ENCODE measurements at regions not wholly inside any gene's neighbourhood (a gene's known extent, or its start where the extent isn't known, plus 50 kb on each side); places are given as distances from the start of the nearest gene placed in this dataset.

- FAIRE-seq (no peak), DNase-seq (ENCODE audit: low read depth in 1 of 2, low spot score in 1 of 2) (no peak), ATAC-seq (no peak)
- H3K4me2 ChIP-seq: no peak overlapping the region
- no peak overlapping the region for H3K4me3 ChIP-seq
- no peak overlapping the region for H3K27ac ChIP-seq
- H3K9me3 ChIP-seq: peaks cover 4% of the 10 kb centered on the region; the same call in 1 of the 3 replicates
- no peaks in the 10 kb centered on the region for H3K4me1 ChIP-seq
- ChIA-PET CTCF (interaction anchor here (2.7 kb wide), 1 partner anchor 78 kb away, joined by 8 read pairs; no protein-coding TSS in a partner anchor), POLR2A (no interaction called here)
- 76% methylated on average over 1 of the region's 1 CpG for WGBS (ENCODE audit: missing lambda C conversion rate)
- TF ChIP-seq RNF2 (IDR thresholded peaks at IDR 0.05; ENCODE audit: borderline replicate concordance, low read depth) (no peak), POLR2AphosphoS2 (conservative IDR thresholded peaks at IDR 0.05; ENCODE audit: low read length) (no peak), POLR2A (IDR thresholded peaks at IDR 0.05; ENCODE audit: low read length) (no peak)
- TF ChIP-seq, protein P1, sequence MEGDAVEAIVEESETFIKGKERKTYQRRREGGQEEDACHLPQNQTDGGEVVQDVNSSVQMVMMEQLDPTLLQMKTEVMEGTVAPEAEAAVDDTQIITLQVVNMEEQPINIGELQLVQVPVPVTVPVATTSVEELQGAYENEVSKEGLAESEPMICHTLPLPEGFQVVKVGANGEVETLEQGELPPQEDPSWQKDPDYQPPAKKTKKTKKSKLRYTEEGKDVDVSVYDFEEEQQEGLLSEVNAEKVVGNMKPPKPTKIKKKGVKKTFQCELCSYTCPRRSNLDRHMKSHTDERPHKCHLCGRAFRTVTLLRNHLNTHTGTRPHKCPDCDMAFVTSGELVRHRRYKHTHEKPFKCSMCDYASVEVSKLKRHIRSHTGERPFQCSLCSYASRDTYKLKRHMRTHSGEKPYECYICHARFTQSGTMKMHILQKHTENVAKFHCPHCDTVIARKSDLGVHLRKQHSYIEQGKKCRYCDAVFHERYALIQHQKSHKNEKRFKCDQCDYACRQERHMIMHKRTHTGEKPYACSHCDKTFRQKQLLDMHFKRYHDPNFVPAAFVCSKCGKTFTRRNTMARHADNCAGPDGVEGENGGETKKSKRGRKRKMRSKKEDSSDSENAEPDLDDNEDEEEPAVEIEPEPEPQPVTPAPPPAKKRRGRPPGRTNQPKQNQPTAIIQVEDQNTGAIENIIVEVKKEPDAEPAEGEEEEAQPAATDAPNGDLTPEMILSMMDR (IDR thresholded peaks at IDR 0.05): no peak
Observed at GRCh38 chr3:132116601-132117000, 81.8 kb upstream of the CPNE4 start.

GRCh38 chr3:132117642-132118041, 82.8 kb upstream of the CPNE4 start:
- no peak overlapping the region for H3K4me3 ChIP-seq
- CTCF ChIA-PET: no interaction called here
- DNase-seq (ENCODE audit: low read depth in 1 of 2, low spot score in 1 of 2) (no peak), ATAC-seq (0 out of 6 replicates have a peak, but pooled peaks of 1 of the 2 experiments have one; percentile 29), FAIRE-seq (no peak)
- peaks cover 4% of the 10 kb centered on the region; the same call in 1 of the 3 replicates for H3K9me3 ChIP-seq
- TF ChIP-seq, protein P2, sequence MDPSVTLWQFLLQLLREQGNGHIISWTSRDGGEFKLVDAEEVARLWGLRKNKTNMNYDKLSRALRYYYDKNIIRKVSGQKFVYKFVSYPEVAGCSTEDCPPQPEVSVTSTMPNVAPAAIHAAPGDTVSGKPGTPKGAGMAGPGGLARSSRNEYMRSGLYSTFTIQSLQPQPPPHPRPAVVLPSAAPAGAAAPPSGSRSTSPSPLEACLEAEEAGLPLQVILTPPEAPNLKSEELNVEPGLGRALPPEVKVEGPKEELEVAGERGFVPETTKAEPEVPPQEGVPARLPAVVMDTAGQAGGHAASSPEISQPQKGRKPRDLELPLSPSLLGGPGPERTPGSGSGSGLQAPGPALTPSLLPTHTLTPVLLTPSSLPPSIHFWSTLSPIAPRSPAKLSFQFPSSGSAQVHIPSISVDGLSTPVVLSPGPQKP (IDR thresholded peaks at IDR 0.05; ENCODE audit: low read depth, low read length): no peak
- peak overlapping the region in 1 of 2 experiments; percentile 45; a peak in 1 of 6 replicates for H3K27ac ChIP-seq
- H3K4me2 ChIP-seq: no peak overlapping the region
- POLR2A ChIA-PET: no interaction called here
- no peaks in the 10 kb centered on the region for H3K4me1 ChIP-seq
- WGBS (ENCODE audit: missing lambda C conversion rate): no CpG with 5 or more reads among the region's 1 CpG

DNA sequence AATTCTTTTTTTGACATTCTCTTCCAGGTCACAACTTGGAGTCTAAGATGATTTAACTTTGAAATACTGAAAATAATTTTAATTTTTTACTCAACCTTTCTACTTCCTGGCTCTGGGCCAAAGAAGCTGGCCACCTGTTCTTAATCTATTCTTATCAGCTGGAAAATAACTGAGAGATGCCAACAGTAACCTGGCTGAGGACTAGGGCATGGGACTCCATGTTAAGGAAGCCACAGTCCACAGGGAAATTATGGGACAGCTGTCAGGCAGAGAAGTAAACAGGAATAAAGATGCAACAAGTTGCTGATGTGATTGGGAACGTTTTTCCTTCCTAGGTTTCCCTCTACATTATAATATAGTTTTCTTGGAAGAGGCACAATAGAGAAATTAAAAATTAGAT, 84.7 kb upstream of the CPNE4 start:
- DNase-seq (ENCODE audit: low read depth in 1 of 2, low spot score in 1 of 2) (no peak), ATAC-seq (no peak), FAIRE-seq (no peak)
- Histone ChIP-seq H3K4me1 (no peaks in the 10 kb centered on the region), H3K9me3 (peaks cover 4% of the 10 kb centered on the region; the same call in 1 of the 3 replicates), H3K4me2 (no peak overlapping the region), H3K27ac (no peak overlapping the region), H3K4me3 (no peak overlapping the region)
- CTCF ChIA-PET: no interaction called here
- WGBS (ENCODE audit: missing lambda C conversion rate): 36% methylated on average over 1 of the region's 1 CpG
- no peak for TF ChIP-seq HOXA7 (CRISPR knock-in tag; IDR thresholded peaks at IDR 0.05)
- TF ChIP-seq, protein P3, sequence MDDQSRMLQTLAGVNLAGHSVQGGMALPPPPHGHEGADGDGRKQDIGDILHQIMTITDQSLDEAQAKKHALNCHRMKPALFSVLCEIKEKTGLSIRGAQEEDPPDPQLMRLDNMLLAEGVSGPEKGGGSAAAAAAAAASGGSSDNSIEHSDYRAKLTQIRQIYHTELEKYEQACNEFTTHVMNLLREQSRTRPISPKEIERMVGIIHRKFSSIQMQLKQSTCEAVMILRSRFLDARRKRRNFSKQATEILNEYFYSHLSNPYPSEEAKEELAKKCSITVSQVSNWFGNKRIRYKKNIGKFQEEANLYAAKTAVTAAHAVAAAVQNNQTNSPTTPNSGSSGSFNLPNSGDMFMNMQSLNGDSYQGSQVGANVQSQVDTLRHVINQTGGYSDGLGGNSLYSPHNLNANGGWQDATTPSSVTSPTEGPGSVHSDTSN (IDR thresholded peaks at IDR 0.05): no peak
- TF ChIP-seq, protein P4, sequence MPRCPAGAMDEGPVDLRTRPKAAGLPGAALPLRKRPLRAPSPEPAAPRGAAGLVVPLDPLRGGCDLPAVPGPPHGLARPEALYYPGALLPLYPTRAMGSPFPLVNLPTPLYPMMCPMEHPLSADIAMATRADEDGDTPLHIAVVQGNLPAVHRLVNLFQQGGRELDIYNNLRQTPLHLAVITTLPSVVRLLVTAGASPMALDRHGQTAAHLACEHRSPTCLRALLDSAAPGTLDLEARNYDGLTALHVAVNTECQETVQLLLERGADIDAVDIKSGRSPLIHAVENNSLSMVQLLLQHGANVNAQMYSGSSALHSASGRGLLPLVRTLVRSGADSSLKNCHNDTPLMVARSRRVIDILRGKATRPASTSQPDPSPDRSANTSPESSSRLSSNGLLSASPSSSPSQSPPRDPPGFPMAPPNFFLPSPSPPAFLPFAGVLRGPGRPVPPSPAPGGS (IDR thresholded peaks at IDR 0.05): no peak
- TF ChIP-seq, protein P2 (IDR thresholded peaks at IDR 0.05; ENCODE audit: low read depth, low read length): no peak
- TF ChIP-seq RFX5 (IDR thresholded peaks at IDR 0.05): no peak
- no peak for TF ChIP-seq USF2 (IDR thresholded peaks at IDR 0.05)
- TF ChIP-seq RARB (CRISPR knock-in tag; IDR thresholded peaks at IDR 0.05): no peak
- TF ChIP-seq MAZ (IDR thresholded peaks at IDR 0.05; ENCODE audit: borderline replicate concordance, low read depth, low read length): no peak
- TF ChIP-seq FOSB (CRISPR knock-in tag; IDR thresholded peaks at IDR 0.05): no peak
- no peak for TF ChIP-seq RNF2 (IDR thresholded peaks at IDR 0.05; ENCODE audit: borderline replicate concordance, low read depth)
- TF ChIP-seq CHD4 (IDR thresholded peaks at IDR 0.05; ENCODE audit: borderline replicate concordance): no peak
- POLR2A ChIA-PET: no interaction called here

All from A549 (cell line).